Fibroblast of skin of right biceps (primary cell): ENCODE measurements at regions not wholly inside any gene's neighbourhood (a gene's known extent, or its start where the extent isn't known, plus 50 kb on each side); places are given as distances from the start of the nearest gene placed in this dataset.
"Not testable (repeated sequence)": the region's sequence is repeated elsewhere in the genome, so short reads cannot be mapped to it uniquely, and the experiment has no call there.

ENCODE experiments used
- DNase-seq: peaks from one replicate; pipeline ENCODE4 v3.0.0-alpha.2; 2013

DNA sequence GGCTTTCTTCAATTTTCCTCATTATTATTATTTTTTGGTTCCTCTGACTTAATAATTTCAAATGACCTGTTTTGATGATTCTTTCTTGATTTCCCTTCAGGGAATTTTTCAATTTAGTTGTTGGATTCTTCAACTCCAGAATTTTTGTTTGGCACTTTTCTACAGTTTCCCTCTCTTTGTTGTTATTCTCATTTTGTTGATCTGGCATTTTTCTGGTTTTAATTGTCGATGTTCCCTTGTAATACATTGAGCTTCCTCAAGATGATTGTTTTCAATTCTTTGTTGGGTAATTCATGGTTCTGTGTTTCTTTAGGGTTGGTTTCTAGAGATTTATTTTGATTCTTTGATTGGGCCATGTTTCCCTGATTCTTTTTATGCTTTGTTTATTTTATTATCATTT is 67.8 kb upstream of the DNAJC1 start:
- no peak for DNase-seq

DNA sequence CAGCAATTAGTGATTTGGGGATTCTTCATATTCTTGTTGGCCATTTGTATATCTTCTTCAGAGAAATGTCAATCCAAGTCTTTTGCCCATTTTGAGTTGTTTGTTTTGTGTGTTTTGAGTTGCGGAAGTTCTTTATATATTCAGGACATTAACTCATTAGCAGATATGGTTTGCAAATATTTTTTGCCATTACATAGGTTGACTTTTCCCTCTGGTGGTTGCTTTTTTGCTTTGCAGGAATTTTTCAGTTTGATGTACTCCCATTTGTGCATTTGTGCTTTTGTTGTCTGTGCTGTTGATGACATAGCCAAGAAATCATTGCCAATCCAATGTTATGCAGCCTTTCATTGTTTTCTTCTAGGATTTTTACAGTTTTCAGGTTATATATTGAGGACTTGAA is 63.6 kb upstream of the DNAJC1 start:
- DNase-seq: no peak

DNA sequence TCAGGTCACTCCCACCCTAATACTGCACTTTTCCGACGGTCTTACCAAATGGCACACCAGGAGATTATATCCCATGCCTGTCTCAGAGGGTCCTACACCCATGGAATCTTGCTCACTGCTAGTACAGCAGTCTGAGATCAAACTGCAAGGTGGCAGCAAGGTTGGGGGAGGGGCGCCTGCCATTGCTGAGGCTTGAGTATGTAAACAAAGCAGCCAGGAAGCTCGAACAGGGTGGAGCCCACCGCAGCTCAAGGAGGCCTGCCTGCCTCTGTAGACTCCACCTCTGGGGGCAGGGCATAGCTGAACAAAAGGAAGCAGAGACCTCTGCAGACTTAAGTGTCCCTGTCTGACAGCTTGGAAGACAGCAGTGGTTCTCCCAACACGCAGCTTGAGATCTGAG is 57.5 kb upstream of the DNAJC1 start:
- not testable (repeated sequence) for DNase-seq

- no peak for DNase-seq
Observed at GRCh38 chr10:22058201-22058600, 54.7 kb upstream of the DNAJC1 start.

GRCh38 chr10:22054961-22055360 is 51.4 kb upstream of the DNAJC1 start:
- peak; percentile 42 for DNase-seq
